IMR-90 (cell line): ENCODE measurements at regions not wholly inside any gene's neighbourhood (a gene's known extent, or its start where the extent isn't known, plus 50 kb on each side); places are given as distances from the start of the nearest gene placed in this dataset.

Experiments used
- ATAC-seq: fragments of 200-7000 bp; cut with Tn5 transposase; 2 replicates; pipeline ENCODE4 v1.9.1; 2020; ENCODE audit warnings: low read depth, mild to moderate bottlenecking, moderate library complexity
- BruUV-seq: library from RNA; stranded (reverse); fragments of 400-500 nt; replicated peaks from 2 replicates; lab custom pipeline; 2021; lab: Mats Ljungman, UMichigan
- CTCF ChIA-PET: fragments of 300-600 bp; formaldehyde crosslinking; extraction: SDS; loops from one replicate; lab custom pipeline; 2021; ENCODE audit warnings: antibody characterized with exemption; lab: Yijun Ruan, JAX
- POLR2A ChIA-PET: fragments of 300-600 bp; sonication (Branson Sonifier 250); formaldehyde crosslinking; loops from one replicate; lab custom pipeline; 2022; ENCODE audit warnings: antibody characterized with exemption; ENCODE audit not compliant: unreplicated experiment; lab: Charles Lee
- DNase-seq: peaks from one replicate; pipeline ENCODE4 v3.0.0; 2013
- H2AFZ ChIP-seq: replicated peaks from 2 replicates; pipeline ENCODE3; 2013; ENCODE audit warnings: low read length, mild to moderate bottlenecking; ENCODE audit not compliant: poor library complexity
- H2AK5ac ChIP-seq: 2 replicates; pipeline ENCODE4 v1.6.1; 2013; ENCODE audit warnings: low read depth, low read length, inconsistent platforms
- H2AK9ac ChIP-seq: replicated peaks from 2 replicates; pipeline ENCODE3; 2013; ENCODE audit warnings: mild to moderate bottlenecking, low read depth, low read length, moderate library complexity; ENCODE audit not compliant: poor library complexity
- H2BK120ac ChIP-seq: 2 replicates; pipeline ENCODE4 v1.6.1; 2013; ENCODE audit warnings: low read depth, low read length, inconsistent platforms
- H2BK15ac ChIP-seq: 3 replicates; pipeline ENCODE4 v1.6.1; 2013; ENCODE audit warnings: low read depth, low read length, inconsistent platforms
- H2BK20ac ChIP-seq: 2 replicates; pipeline ENCODE4 v1.6.1; 2013; ENCODE audit warnings: low read depth, mild to moderate bottlenecking, inconsistent platforms, low read length, moderate library complexity
- H2BK5ac ChIP-seq: 2 replicates; pipeline ENCODE4 v1.6.1; 2013; ENCODE audit warnings: mild to moderate bottlenecking, low read depth, low read length, inconsistent platforms; ENCODE audit not compliant: poor library complexity, severe bottlenecking
- H3K14ac ChIP-seq: replicated peaks from 2 replicates; pipeline ENCODE4 v1.6.1; 2013; ENCODE audit warnings: low read depth, low read length, inconsistent platforms
- H3K18ac ChIP-seq: 2 replicates; pipeline ENCODE4 v1.6.1; 2013; ENCODE audit warnings: low read depth, low read length, control low read depth
- H3K23ac ChIP-seq: 2 replicates; pipeline ENCODE4 v1.6.1; 2013; ENCODE audit warnings: low read depth, low read length, inconsistent platforms
- H3K27ac ChIP-seq: 2 replicates; pipeline ENCODE4 v1.5.1; 2013; ENCODE audit warnings: mild to moderate bottlenecking, control low read depth, low read length; ENCODE audit not compliant: insufficient read depth
- H3K27me3 ChIP-seq: 2 replicates; pipeline ENCODE4 v1.6.1; 2013; ENCODE audit warnings: low read length; ENCODE audit not compliant: control insufficient read depth, insufficient read depth
- H3K36me3 ChIP-seq: 2 replicates; pipeline ENCODE4 v1.6.1; 2013; ENCODE audit warnings: low read length, mixed read lengths; ENCODE audit not compliant: control insufficient read depth, insufficient read depth
- H3K4ac ChIP-seq: 2 replicates; pipeline ENCODE4 v1.6.1; 2013; ENCODE audit warnings: low read depth, low read length, inconsistent platforms
- H3K4me1 ChIP-seq: 2 replicates; pipeline ENCODE4 v1.6.1; 2013; ENCODE audit warnings: low read length, mixed read lengths; ENCODE audit not compliant: control insufficient read depth, insufficient read depth
- H3K4me2 ChIP-seq: 2 replicates; pipeline ENCODE4 v1.6.1; 2013; ENCODE audit warnings: low read depth, mild to moderate bottlenecking, control low read depth, low read length, moderate library complexity
- H3K4me3 ChIP-seq: 2 replicates; pipeline ENCODE4 v1.5.1; 2013; ENCODE audit warnings: low read depth, mild to moderate bottlenecking, control low read depth, low read length, moderate library complexity; ENCODE audit not compliant: insufficient read depth
- H3K56ac ChIP-seq: 2 replicates; pipeline ENCODE4 v1.6.1; 2013; ENCODE audit warnings: low read length, inconsistent platforms; ENCODE audit not compliant: insufficient read depth; ENCODE audit errors: extremely low read depth
- H3K79me1 ChIP-seq, 2 experiments: 2 replicates each; pipeline ENCODE4 v1.6.1; 2013; ENCODE audit warnings: low read length in 2 of 2, inconsistent platforms in 1 of 2, low read depth in 1 of 2
- H3K9ac ChIP-seq: 2 replicates; pipeline ENCODE4 v1.6.1; 2013; ENCODE audit warnings: low read depth, low read length, control low read depth
- H3K9me1 ChIP-seq: 2 replicates; pipeline ENCODE4 v1.6.1; 2013; ENCODE audit warnings: low read length, inconsistent platforms; ENCODE audit not compliant: insufficient read depth
- H3K9me3 ChIP-seq: 2 replicates; pipeline ENCODE4 v1.6.1; 2013; ENCODE audit warnings: low read length; ENCODE audit not compliant: control insufficient read depth, insufficient read depth
- H4K20me1 ChIP-seq: 2 replicates; pipeline ENCODE4 v1.6.1; 2013; ENCODE audit warnings: low read length, inconsistent platforms; ENCODE audit not compliant: insufficient read depth
- H4K5ac ChIP-seq: 2 replicates; pipeline ENCODE4 v1.6.1; 2013; ENCODE audit warnings: mild to moderate bottlenecking, low read depth, low read length, control low read depth
- H4K8ac ChIP-seq, 2 experiments: 2 replicates each; pipeline ENCODE4 v1.6.1; 2013; ENCODE audit warnings: low read depth in 2 of 2, low read length in 2 of 2, control low read depth in 1 of 2, inconsistent platforms in 1 of 2
- H4K91ac ChIP-seq: 2 replicates; pipeline ENCODE4 v1.6.1; 2013; ENCODE audit warnings: low read depth, low read length, inconsistent platforms; ENCODE audit not compliant: insufficient read depth
- BHLHE40 ChIP-seq: fragments of 150-350 bp; IDR thresholded peaks from 2 replicates; pipeline ENCODE4 v1.6.1; 2016; ENCODE audit warnings: mild to moderate bottlenecking, low read depth, low read length
- CEBPB ChIP-seq: IDR thresholded peaks from 2 replicates; pipeline ENCODE4 v1.6.1; 2012; ENCODE audit warnings: low read depth, low read length, improper control_type of control experiment
- CHD1 ChIP-seq: IDR thresholded peaks from 2 replicates; pipeline ENCODE4 v1.6.1; 2012; ENCODE audit warnings: low read depth, low read length, improper control_type of control experiment
- FOS ChIP-seq: fragments of 150-350 bp; IDR thresholded peaks from 2 replicates; pipeline ENCODE4 v1.6.1; 2016; ENCODE audit warnings: low read depth, low read length
- MAFK ChIP-seq: IDR thresholded peaks from 2 replicates; pipeline ENCODE4 v1.6.1; 2012; ENCODE audit warnings: low read depth, low read length, improper control_type of control experiment
- MAZ ChIP-seq: IDR thresholded peaks from 2 replicates; pipeline ENCODE4 v1.6.1; 2012; ENCODE audit warnings: low read depth, mild to moderate bottlenecking, low read length, improper control_type of control experiment, moderate library complexity, borderline replicate concordance
- MXI1 ChIP-seq: IDR thresholded peaks from 2 replicates; pipeline ENCODE4 v1.6.1; 2012; ENCODE audit warnings: low read depth, mild to moderate bottlenecking, low read length, moderate library complexity, borderline replicate concordance
- NFE2L2 ChIP-seq: fragments of 150-350 bp; IDR thresholded peaks from 2 replicates; pipeline ENCODE4 v1.6.1; 2016; ENCODE audit warnings: low read depth, mild to moderate bottlenecking, low read length
- POLR2A ChIP-seq: IDR thresholded peaks from 2 replicates; pipeline ENCODE4 v1.6.1; 2012; ENCODE audit warnings: mild to moderate bottlenecking, low read depth, low read length
- RAD21 ChIP-seq: IDR thresholded peaks from 2 replicates; pipeline ENCODE4 v1.6.1; 2012; ENCODE audit warnings: low read length, improper control_type of control experiment
- RCOR1 ChIP-seq: IDR thresholded peaks from 2 replicates; pipeline ENCODE4 v1.6.1; 2012; ENCODE audit warnings: mild to moderate bottlenecking, low read length, improper control_type of control experiment; ENCODE audit not compliant: insufficient replicate concordance
- RFX5 ChIP-seq: IDR thresholded peaks from 2 replicates; pipeline ENCODE4 v1.8.0; 2012; ENCODE audit warnings: low read depth, mild to moderate bottlenecking, low read length, moderate library complexity
- SMC3 ChIP-seq: fragments of 150-350 bp; IDR thresholded peaks from 2 replicates; pipeline ENCODE4 v1.6.1; 2016; ENCODE audit warnings: low read depth, mild to moderate bottlenecking, antibody characterized with exemption, low read length, moderate library complexity
- WGBS, 2 experiments: methylation state at CpG; one replicate each; pipeline versions ENCODE4 v1.1.5 to v1.1.7; 2013; ENCODE audit warnings: missing lambda C conversion rate in 2 of 2; ENCODE audit not compliant: insufficient read length in 1 of 2; ENCODE audit errors: extremely low coverage in 2 of 2; 5-methylcytosine and 5-hydroxymethylcytosine counted together
- dilution Hi-C: fragments of 300-500 bp; cut with HindIII; formaldehyde crosslinking; loops from one replicate; pipeline ENCODE4 v1.14.3; 2018; ENCODE audit warnings: low sequenced_read_pairs; ENCODE audit not compliant: unreplicated experiment
- in situ Hi-C: fragments of 300-500 bp; cut with MboI; formaldehyde crosslinking; loops from 3 replicates; pipeline ENCODE4 v1.14.3; 2019; ENCODE audit warnings: low sequenced_read_pairs, inconsistent platforms, mixed read lengths
- intact Hi-C: fragments of 100-400 bp; cut with micrococcal nuclease; formaldehyde crosslinking; loops from 2 replicates; pipeline ENCODE4 v1.10.0; 2022
- TF ChIP-seq, protein P1 (sequence below): fragments of 150-350 bp; IDR thresholded peaks from 2 replicates; pipeline ENCODE4 v1.6.1; 2016; ENCODE audit warnings: low read depth, mild to moderate bottlenecking, low read length, moderate library complexity, borderline replicate concordance
- TF ChIP-seq, protein P2 (sequence below): fragments of 150-350 bp; IDR thresholded peaks from 2 replicates; pipeline ENCODE4 v1.6.1; 2017; ENCODE audit warnings: mild to moderate bottlenecking, antibody characterized with exemption, low read length, low read depth
- TF ChIP-seq, protein P3 (sequence below): conservative IDR thresholded peaks from 2 replicates; pipeline ENCODE4 v1.5.1; 2012; ENCODE audit warnings: mild to moderate bottlenecking, low read depth, low read length, improper control_type of control experiment

DNA sequence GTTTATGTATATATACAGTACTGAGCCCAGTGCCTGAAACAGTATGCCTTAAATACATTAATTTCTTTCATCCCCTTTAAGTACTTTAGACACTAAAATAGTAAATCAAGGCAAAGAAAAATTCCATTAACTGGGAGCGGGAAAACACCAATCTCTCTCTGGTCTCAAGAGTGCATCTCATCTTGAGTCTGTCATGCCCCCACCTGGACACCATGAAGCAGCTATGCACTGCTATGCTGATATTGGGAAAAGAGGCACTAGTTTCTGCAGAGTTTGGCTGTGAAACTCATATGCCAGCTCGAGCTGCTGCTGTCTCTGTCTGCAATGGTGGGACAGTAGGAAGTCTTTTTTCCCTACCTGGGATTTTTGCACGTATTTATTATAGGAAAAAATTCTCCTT lies 754.4 kb upstream of the RAG2 start:
- no peak overlapping the region for H3K14ac ChIP-seq
- H3K36me3 ChIP-seq: no peaks in the 10 kb centered on the region
- H3K4me3 ChIP-seq: no peak overlapping the region
- no peak overlapping the region for H4K8ac ChIP-seq
- BruUV-seq: no TSS peak
- no peak overlapping the region for H4K5ac ChIP-seq
- no peak overlapping the region for H2BK15ac ChIP-seq
- no peaks in the 10 kb centered on the region for H3K27me3 ChIP-seq
- no peak overlapping the region for H4K91ac ChIP-seq
- no peak overlapping the region for H3K9ac ChIP-seq
- no peak overlapping the region for H2AK5ac ChIP-seq
- ChIA-PET CTCF (no interaction called here), POLR2A (no interaction called here)
- no peak overlapping the region for H3K23ac ChIP-seq
- no peak overlapping the region for H3K4ac ChIP-seq
- no peaks in the 10 kb centered on the region for H3K4me1 ChIP-seq
- H3K9me3 ChIP-seq: 0 out of 2 replicates have a peak, but pooled peaks cover 1% of the 10 kb centered on the region
- H2BK120ac ChIP-seq: no peak overlapping the region
- dilution Hi-C loops (no loop called here), in situ Hi-C loops (no loop called here), intact Hi-C loops (no loop called here)
- H3K9me1 ChIP-seq: no peaks in the 10 kb centered on the region
- H2AK9ac ChIP-seq: no peak overlapping the region
- no peak overlapping the region for H2BK5ac ChIP-seq
- no peak for ATAC-seq
- H3K27ac ChIP-seq: no peak overlapping the region
- H3K56ac ChIP-seq: no peak overlapping the region
- no peaks in the 10 kb centered on the region for H4K20me1 ChIP-seq
- DNase-seq: no peak
- H2AFZ ChIP-seq: no peak overlapping the region
- H3K4me2 ChIP-seq: no peak overlapping the region
- H3K18ac ChIP-seq: no peak overlapping the region
- no peaks in the 10 kb centered on the region for H3K79me1 ChIP-seq
- TF ChIP-seq BHLHE40 (no peak), MAFK (no peak), SMC3 (no peak), MAZ (no peak), RAD21 (no peak), NFE2L2 (no peak), RCOR1 (no peak), FOS (no peak), POLR2A (no peak), CHD1 (no peak), MXI1 (no peak), RFX5 (no peak), CEBPB (no peak)
- TF ChIP-seq, protein P1, sequence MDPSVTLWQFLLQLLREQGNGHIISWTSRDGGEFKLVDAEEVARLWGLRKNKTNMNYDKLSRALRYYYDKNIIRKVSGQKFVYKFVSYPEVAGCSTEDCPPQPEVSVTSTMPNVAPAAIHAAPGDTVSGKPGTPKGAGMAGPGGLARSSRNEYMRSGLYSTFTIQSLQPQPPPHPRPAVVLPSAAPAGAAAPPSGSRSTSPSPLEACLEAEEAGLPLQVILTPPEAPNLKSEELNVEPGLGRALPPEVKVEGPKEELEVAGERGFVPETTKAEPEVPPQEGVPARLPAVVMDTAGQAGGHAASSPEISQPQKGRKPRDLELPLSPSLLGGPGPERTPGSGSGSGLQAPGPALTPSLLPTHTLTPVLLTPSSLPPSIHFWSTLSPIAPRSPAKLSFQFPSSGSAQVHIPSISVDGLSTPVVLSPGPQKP: no peak
- TF ChIP-seq, protein P2, sequence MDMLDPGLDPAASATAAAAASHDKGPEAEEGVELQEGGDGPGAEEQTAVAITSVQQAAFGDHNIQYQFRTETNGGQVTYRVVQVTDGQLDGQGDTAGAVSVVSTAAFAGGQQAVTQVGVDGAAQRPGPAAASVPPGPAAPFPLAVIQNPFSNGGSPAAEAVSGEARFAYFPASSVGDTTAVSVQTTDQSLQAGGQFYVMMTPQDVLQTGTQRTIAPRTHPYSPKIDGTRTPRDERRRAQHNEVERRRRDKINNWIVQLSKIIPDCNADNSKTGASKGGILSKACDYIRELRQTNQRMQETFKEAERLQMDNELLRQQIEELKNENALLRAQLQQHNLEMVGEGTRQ: no peak
- TF ChIP-seq, protein P3, sequence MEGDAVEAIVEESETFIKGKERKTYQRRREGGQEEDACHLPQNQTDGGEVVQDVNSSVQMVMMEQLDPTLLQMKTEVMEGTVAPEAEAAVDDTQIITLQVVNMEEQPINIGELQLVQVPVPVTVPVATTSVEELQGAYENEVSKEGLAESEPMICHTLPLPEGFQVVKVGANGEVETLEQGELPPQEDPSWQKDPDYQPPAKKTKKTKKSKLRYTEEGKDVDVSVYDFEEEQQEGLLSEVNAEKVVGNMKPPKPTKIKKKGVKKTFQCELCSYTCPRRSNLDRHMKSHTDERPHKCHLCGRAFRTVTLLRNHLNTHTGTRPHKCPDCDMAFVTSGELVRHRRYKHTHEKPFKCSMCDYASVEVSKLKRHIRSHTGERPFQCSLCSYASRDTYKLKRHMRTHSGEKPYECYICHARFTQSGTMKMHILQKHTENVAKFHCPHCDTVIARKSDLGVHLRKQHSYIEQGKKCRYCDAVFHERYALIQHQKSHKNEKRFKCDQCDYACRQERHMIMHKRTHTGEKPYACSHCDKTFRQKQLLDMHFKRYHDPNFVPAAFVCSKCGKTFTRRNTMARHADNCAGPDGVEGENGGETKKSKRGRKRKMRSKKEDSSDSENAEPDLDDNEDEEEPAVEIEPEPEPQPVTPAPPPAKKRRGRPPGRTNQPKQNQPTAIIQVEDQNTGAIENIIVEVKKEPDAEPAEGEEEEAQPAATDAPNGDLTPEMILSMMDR: no peak
- H2BK20ac ChIP-seq: no peak overlapping the region
- WGBS, 2 experiments: no CpG with 5 or more reads among the region's 3 CpGs
